ENCODE measurements at regions not wholly inside any gene's neighbourhood (a gene's known extent, or its start where the extent isn't known, plus 50 kb on each side); places are given as distances from the start of the nearest gene placed in this dataset.

DNA sequence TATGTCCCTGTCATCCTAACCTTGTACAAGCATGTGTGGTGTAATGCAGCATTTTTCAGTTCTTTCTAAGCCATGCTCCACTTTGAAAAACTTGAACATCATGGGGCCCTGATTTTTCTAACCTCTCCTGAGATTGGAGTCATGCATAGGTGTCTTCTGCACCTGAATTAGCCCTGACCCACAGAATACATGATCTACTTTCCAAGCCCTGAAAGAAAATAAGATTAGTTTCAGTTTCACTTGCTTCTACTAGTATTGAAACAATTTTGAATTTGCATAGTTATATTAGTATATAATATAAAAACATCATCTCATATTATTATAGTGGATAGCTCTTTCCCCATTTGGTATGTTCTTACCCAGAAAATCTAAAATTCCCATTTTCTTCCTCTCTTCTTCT lies 178.2 kb downstream of the HS3ST1 start:
- TF ChIP-seq, protein P1, sequence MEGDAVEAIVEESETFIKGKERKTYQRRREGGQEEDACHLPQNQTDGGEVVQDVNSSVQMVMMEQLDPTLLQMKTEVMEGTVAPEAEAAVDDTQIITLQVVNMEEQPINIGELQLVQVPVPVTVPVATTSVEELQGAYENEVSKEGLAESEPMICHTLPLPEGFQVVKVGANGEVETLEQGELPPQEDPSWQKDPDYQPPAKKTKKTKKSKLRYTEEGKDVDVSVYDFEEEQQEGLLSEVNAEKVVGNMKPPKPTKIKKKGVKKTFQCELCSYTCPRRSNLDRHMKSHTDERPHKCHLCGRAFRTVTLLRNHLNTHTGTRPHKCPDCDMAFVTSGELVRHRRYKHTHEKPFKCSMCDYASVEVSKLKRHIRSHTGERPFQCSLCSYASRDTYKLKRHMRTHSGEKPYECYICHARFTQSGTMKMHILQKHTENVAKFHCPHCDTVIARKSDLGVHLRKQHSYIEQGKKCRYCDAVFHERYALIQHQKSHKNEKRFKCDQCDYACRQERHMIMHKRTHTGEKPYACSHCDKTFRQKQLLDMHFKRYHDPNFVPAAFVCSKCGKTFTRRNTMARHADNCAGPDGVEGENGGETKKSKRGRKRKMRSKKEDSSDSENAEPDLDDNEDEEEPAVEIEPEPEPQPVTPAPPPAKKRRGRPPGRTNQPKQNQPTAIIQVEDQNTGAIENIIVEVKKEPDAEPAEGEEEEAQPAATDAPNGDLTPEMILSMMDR (IDR thresholded peaks at IDR 0.05) = no peak
- no peak for TF ChIP-seq POLR2A (IDR thresholded peaks at IDR 0.05)

Data from tibial nerve (tissue), 3 donors.